ENCODE measurements at regions not wholly inside any gene's neighbourhood (a gene's known extent, or its start where the extent isn't known, plus 50 kb on each side); places are given as distances from the start of the nearest gene placed in this dataset.

DNA sequence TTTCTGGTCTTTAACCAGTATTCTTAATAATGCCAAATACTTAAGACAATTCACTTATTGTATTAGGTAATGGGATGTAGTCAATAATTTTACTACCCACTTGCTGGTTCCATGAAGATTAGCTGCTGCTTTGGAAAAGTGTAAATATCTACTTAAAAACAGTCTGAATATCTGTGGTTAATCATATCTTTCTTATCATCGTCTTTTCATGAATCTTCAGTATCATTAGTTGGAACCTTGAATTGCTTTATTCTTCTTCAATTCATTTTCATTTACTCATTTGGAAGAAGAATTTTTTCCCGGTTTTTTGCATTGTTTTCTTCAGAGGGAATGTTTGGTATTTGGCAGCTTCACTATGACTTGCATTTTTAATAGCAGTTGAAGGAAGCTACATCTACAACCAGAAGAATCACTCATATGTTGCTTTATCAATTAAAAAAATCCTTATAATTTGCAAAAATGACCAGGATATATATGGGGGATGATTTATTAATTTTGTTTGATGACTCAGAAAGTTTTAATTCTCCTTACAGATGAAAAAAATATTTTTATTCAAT, 1398.3 kb upstream of the CDH6 start:
- Histone ChIP-seq H3K23ac (ENCODE audit: insufficient read length) (no peak overlapping the region), H3K9ac (replicated peaks in 1 of 4; ENCODE audit: extremely low read depth in 1 of 4, low read depth in 3 of 4, low read length in 3 of 4) (no peak overlapping the region), H2BK120ac (replicated peaks; ENCODE audit: low read depth, low read length) (no peak overlapping the region), H2BK5ac (ENCODE audit: low read depth, low read length) (no peak overlapping the region), H4K5ac (ENCODE audit: insufficient read length, low read depth, low read length) (no peak overlapping the region), H3K27ac (ENCODE audit: low read depth, low read length) (no peak overlapping the region), H3K4me2 (ENCODE audit: insufficient read depth in 1 of 2, low read depth in 2 of 2, low read length in 2 of 2) (no peak overlapping the region), H4K8ac (ENCODE audit: extremely low read depth, insufficient read depth, low read length) (no peak overlapping the region), H3K23me2 (ENCODE audit: low read depth, low read length) (no peaks in the 10 kb centered on the region), H3K4ac (replicated peaks; ENCODE audit: insufficient read length, low read depth, low read length) (no peak overlapping the region), H2BK20ac (ENCODE audit: low read length) (no peak overlapping the region), H3K56ac (replicated peaks; ENCODE audit: insufficient read length, low read depth, low read length) (no peak overlapping the region), H3K27me3 (replicated peaks in 1 of 4; ENCODE audit: control insufficient read depth in 3 of 4, extremely low read depth in 1 of 4, insufficient read depth in 3 of 4, low read length in 3 of 4) (no peaks in the 10 kb centered on the region), H3K4me3 (ENCODE audit: extremely low read depth in 1 of 4, insufficient read depth in 2 of 4, low read depth in 3 of 4, low read length in 4 of 4) (no peak overlapping the region), H3K36me3 (ENCODE audit: control insufficient read depth in 2 of 4, insufficient read depth in 4 of 4, low read length in 3 of 4) (no peaks in the 10 kb centered on the region), H3K4me1 (replicated peaks in 1 of 4; ENCODE audit: control insufficient read depth in 3 of 4, insufficient read depth in 4 of 4, low read length in 3 of 4) (peaks cover 0 to 4% (median 0%) of the 10 kb centered on the region in 4 experiments; a peak in 1 of 7 replicates), H4K91ac (replicated peaks; ENCODE audit: insufficient read length, low read length) (no peak overlapping the region), H3K18ac (ENCODE audit: extremely low read depth, low read length) (no peak overlapping the region), H3K79me2 (ENCODE audit: control insufficient read depth in 1 of 2, insufficient read depth in 2 of 2, low read length in 2 of 2) (no peaks in the 10 kb centered on the region), H2AK5ac (ENCODE audit: low read depth, low read length) (no peak overlapping the region), H2BK15ac (ENCODE audit: low read length) (no peak overlapping the region), H3K79me1 (ENCODE audit: low read depth, low read length) (no peaks in the 10 kb centered on the region), H4K20me1 (replicated peaks in 1 of 2; ENCODE audit: control insufficient read depth in 1 of 2, insufficient read depth in 2 of 2, low read length in 2 of 2) (no peaks in the 10 kb centered on the region), H2BK12ac (ENCODE audit: low read depth, low read length) (no peak overlapping the region), H3K9me3 (ENCODE audit: insufficient read depth in 2 of 2, low read depth in 1 of 2, low read length in 1 of 2) (no peaks in the 10 kb centered on the region), H2AFZ (ENCODE audit: low read length) (no peak overlapping the region), H3K14ac (ENCODE audit: insufficient read length) (no peak overlapping the region)
- CTCF ChIA-PET (ENCODE audit: partially characterized antibody), result no interaction called here
- WGBS, 2 experiments (ENCODE audit: extremely low coverage in 1 of 2, insufficient coverage in 1 of 2, insufficient read length in 1 of 2, insufficient replicate concordance in 2 of 2, low coverage in 1 of 2, low lambda C conversion rate in 2 of 2, missing lambda C conversion rate in 1 of 2), result 74% methylated on average over 2 of the region's 2 CpGs; no CpG with 5 or more reads in 1 of the 2 experiments
- DNase-seq (ENCODE audit: low read depth in 1 of 2, low spot score in 2 of 2) (no peak), FAIRE-seq (no peak)
- TF ChIP-seq MAFK (IDR thresholded peaks at IDR 0.05; ENCODE audit: low read depth, low read length) (peak; percentile 38), JUN (IDR thresholded peaks at IDR 0.05; ENCODE audit: low read depth, low read length) (no peak)
- POLR2A ChIA-PET (ENCODE audit: partially characterized antibody), result interaction anchor here (0.5 kb wide), 1 partner anchor 24 kb away, joined by 3 read pairs; no protein-coding TSS in a partner anchor

Measured in H1 (cell line).